DMS114 treated with DMSO at 0.1 percent for 48 hours (cell line): ENCODE measurements at regions not wholly inside any gene's neighbourhood (a gene's known extent, or its start where the extent isn't known, plus 50 kb on each side); places are given as distances from the start of the nearest gene placed in this dataset.

ENCODE experiments used
- DNase-seq: peaks from one replicate; lab custom pipeline; 2025; ENCODE audit not compliant: unreplicated experiment; lab: John Stamatoyannopoulos, UW

GRCh38 chr4:178693816-178694215 lies 1251.6 kb upstream of the AGA start:
- no peak for DNase-seq

GRCh38 chr4:178696515-178696914 lies 1254.3 kb upstream of the AGA start:
- no peak for DNase-seq

GRCh38 chr4:178712486-178712885 lies 1270.2 kb upstream of the AGA start:
- no peak for DNase-seq

GRCh38 chr4:178738026-178738425 lies 1295.8 kb upstream of the AGA start:
- DNase-seq = no peak

- DNase-seq = no peak
Observed at GRCh38 chr4:178745203-178745602, 1303.0 kb upstream of the AGA start.

GRCh38 chr4:178752954-178753525 lies 1310.8 kb upstream of the AGA start:
- DNase-seq = no peak

- no peak for DNase-seq
Observed at GRCh38 chr4:178778496-178778895, 1336.3 kb upstream of the AGA start.

GRCh38 chr4:178781779-178782178 lies 1339.5 kb upstream of the AGA start:
- no peak for DNase-seq

- no peak for DNase-seq
Observed at GRCh38 chr4:178784491-178784890, 1342.3 kb upstream of the AGA start.

- no peak for DNase-seq
Observed at GRCh38 chr4:178789279-178789678, 1347.0 kb upstream of the AGA start.

GRCh38 chr4:178799204-178799603 lies 1357.0 kb upstream of the AGA start:
- no peak for DNase-seq

- no peak for DNase-seq
Observed at GRCh38 chr4:178808106-178808505, 1365.9 kb upstream of the AGA start.

GRCh38 chr4:178809921-178810320 lies 1367.7 kb upstream of the AGA start:
- no peak for DNase-seq

GRCh38 chr4:178811356-178811755 lies 1369.1 kb upstream of the AGA start:
- DNase-seq = no peak

GRCh38 chr4:178812866-178813265 lies 1370.6 kb upstream of the AGA start:
- DNase-seq = no peak

GRCh38 chr4:178814908-178815307 lies 1372.7 kb upstream of the AGA start:
- no peak for DNase-seq

GRCh38 chr4:178823673-178824295 lies 1381.5 kb upstream of the AGA start:
- no peak for DNase-seq

GRCh38 chr4:178836865-178837264 lies 1394.6 kb upstream of the AGA start:
- DNase-seq = no peak

GRCh38 chr4:178838776-178839175 lies 1396.5 kb upstream of the AGA start:
- no peak for DNase-seq

GRCh38 chr4:178856139-178856800 lies 1414.0 kb upstream of the AGA start:
- no peak for DNase-seq

GRCh38 chr4:178871476-178871875 lies 1429.2 kb upstream of the AGA start:
- DNase-seq = no peak

- DNase-seq = no peak
Observed at GRCh38 chr4:178881937-178882336, 1439.7 kb upstream of the AGA start.

GRCh38 chr4:178894126-178894525 lies 1451.9 kb upstream of the AGA start:
- no peak for DNase-seq
